Stimulated activated CD8-positive, alpha-beta memory T cell treated with anti-CD3 and anti-CD28 coated beads, Interleukin-12 subunit alpha, Interleukin-12 subunit beta, amount 100 ng/mL, for 24 hours (primary cell): ENCODE measurements at regions not wholly inside any gene's neighbourhood (a gene's known extent, or its start where the extent isn't known, plus 50 kb on each side); places are given as distances from the start of the nearest gene placed in this dataset.
"Not testable (repeated sequence)": the region's sequence is repeated elsewhere in the genome, so short reads cannot be mapped to it uniquely, and the experiment has no call there.

Experiments used
- DNase-seq: peaks from one replicate; pipeline ENCODE4 v3.0.0-alpha.2; 2020; ENCODE audit errors: extremely low read depth

DNA sequence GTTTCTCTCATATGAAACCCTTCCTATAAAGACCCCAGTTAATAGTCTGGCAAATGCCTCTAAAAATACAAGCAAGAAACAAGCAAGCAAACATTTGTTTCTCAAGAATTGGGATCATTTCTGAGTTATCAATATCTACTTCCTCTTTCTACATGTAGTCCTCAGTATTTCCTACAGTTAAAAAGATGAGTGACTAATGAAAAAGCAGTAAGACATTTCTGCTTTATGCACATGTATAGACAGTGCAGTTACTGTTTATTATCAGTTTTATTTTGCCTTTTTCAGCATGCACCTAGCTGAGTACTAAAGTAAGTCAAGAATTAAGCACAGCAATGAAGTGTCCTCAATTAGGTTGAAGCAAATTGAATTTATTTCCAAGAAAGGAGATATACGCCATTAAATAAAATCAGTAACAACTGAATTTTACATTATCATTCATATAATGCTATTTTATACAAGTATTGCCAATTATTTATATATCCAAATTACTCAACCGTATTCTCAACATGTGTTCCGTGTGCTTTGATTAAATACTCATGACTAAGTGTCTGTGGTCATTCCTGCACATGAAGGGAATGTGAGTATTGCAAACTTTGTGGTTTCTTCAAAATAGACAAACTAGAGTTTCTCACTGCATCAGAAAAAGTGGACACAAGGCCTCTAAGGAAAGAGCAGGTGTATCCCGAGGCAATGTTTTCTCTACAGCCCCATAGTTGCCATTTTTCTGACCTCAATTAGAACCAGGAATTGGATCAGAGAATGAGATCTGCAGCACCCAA is 159.3 kb upstream of the MARCKS start:
- DNase-seq: no peak

DNA sequence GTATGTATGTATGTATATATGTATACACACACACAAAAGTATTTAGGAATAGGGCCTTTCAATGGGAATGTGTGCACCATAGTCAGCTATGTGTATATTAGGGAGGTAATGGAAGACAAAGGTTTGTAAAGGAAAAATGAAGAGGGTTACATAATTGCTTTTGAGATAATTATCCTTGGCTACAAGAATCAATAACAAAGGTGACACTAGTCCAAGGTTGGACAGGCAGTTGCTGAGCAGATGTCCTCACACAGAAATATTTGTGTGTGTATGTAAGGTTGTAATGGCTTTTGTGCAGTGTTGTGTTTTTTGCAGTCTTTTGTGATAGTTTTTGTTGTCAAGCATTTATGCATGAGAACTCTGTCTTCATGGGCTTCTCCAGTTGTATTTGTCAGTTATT is 157.9 kb upstream of the MARCKS start:
- DNase-seq: no peak

DNA sequence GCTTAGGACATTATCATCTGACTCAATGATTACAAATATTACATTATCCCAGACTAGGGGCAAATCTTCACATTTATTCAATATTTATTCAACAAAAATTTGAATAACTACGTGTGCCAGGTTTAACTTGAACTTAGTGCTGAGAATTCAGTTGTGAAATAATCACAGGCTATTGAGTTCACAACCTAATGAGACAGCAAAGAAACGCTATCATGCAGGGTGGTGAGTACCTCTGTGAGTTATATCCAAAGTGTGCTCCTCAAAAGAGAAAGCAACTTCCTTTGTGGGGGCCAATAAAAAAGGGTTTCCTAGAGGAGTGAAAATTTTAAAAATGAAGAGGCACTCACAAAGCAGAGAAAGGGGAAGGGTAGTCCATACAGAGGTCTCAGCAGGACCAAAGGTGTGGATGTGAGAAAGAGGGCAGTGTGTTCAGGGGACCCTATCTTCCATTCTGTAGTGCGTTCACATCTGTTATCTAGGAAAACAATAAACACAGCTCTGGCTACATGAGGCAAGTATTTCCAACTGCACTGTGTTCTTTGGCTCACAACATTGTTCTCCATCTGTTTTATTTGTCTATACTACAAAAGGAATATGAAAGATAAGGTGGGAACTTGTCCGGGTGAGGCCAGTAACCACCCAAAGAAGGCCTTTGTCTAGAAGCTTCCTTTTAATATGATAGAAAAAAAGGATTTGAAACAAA is 155.4 kb upstream of the MARCKS start:
- no peak for DNase-seq

DNA sequence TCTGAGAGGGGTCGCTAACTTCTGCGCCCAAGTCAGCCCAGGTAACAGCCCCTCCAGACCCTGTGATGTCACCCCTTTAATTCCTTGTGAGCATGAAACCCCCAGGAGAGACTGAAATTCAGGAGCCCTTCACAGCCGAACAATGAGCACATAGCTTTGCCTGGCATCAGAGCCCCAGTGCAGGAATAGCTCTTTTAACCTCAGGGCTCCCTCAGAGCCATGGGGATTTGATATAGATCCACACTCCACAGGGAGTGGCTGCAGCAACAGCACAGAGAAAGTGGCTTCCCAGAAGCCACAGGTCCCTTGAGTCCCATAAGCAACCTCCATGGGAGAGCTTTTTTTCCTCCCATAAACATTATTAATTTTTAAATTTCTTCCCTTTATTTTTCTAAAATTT is 150.0 kb upstream of the MARCKS start:
- no peak for DNase-seq

DNA sequence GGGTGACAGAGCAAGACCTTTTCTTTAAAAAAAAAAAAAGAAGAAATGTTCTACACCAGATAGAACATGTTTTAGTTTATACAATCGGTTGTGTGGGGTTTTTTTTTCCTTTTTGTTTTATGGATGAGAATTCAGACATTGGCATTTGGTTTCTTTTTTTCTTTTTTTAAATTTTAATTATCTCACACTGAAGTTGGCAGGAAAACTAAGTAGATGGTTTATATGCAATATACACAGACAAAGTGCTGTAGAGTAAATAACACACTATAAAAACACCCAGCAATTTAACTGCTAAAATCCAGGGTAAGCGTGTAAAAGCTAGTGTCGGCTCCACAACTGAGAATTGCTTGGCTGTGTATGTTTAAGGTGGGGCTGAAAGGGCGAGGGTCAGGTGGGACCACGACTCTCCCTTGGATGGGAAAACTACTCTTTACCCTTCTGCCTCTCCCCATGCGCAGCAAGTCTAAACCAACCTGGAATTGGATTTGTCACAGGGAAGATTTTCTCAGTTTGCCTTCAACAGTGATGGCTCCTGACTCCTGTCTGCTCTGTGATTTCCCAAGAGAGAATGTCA is 147.1 kb upstream of the MARCKS start:
- no peak for DNase-seq

DNA sequence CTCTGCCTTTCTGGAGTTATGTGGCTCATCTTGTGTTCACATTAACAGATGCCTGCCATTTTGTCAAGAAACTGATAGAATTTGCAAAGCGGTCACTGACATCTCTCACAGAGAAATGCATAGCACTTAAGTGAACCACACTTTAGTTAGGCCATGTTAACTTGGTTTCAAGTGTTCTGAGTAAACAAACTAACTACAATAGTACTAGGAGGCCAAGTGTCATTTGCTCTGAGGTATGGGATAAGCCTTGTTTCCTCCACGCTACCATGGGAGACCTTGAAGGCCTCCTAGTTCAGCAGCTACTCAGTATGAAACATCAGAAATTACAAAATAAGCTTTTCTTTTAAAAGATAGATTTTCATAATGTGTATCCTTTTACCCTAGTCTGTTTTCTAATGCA is 143.5 kb upstream of the MARCKS start:
- DNase-seq: no peak

DNA sequence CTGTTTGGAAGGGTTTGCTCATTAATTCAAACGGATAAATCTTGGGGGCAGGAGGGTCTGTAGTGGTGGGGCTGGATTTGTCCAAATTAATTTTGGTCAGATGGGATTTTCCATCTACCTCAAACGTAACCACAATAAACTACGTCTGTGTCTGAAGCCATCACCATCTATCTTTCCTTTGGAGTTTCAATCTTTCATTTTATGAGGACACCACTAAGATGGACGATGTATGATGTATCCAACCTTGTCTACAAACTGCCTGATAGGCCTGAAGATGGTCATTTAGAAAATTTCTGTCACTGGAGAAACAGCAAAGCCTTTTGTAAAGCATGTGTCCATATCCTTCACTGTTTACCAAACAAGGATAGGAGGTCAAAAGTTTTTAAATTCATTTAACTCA is 138.6 kb upstream of the MARCKS start:
- DNase-seq: no peak

DNA sequence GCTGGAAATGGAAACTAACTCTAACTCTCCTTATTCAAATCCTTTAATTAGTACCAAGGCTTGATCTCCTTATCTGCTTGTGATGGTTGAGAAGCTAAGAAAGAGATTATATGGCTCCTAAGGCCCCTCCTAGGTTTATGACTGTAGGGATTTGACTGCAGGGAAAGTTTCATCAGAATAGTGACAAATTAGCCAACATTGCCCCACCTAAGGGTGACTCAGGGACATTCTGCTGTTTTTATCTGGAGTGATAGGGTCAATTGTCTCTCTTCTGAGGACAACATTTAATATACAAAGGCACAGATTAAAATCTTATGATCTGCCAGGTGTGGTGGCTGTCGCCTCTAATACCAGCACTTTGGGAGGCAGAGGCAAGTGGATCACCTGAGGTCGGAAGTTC is 138.1 kb upstream of the MARCKS start:
- no peak for DNase-seq

DNA sequence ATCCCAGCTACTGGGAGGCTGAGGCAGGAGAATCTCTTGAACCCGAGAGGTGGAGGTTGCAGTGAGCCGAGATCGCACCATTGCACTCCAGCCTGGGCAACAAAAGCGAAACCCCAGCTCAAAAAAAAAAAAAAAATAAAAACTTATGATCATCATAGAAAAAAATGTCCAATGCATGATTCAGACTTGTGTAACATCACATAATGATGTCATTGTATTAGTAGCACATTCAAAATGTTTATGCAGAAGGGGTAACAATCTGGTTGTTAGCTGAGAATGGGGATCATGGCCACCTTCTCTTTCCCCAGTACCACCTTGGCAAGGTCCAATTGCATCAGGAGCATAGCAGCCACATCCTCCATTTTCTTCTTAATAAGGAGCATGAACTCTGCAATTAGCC is 137.6 kb upstream of the MARCKS start:
- DNase-seq: no peak

DNA sequence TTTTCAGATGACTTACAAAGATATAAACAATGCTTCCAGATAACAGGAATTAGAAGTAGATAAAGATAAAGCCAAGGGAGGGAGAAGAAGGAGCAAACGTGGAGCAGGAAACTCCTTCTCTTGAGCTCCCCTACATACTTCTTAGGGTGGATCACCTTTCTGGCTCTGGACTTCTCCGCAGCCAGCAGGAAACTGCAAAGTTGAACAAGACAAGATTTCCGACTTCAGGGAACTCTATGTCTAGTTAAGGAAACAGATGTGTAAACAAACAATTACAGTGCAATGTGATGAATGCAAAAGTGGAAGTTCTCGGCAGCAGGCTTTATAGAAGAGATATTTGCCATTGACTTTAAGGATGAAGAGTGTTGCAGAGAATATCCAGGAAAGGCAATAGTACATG is 134.0 kb upstream of the MARCKS start:
- no peak for DNase-seq

DNA sequence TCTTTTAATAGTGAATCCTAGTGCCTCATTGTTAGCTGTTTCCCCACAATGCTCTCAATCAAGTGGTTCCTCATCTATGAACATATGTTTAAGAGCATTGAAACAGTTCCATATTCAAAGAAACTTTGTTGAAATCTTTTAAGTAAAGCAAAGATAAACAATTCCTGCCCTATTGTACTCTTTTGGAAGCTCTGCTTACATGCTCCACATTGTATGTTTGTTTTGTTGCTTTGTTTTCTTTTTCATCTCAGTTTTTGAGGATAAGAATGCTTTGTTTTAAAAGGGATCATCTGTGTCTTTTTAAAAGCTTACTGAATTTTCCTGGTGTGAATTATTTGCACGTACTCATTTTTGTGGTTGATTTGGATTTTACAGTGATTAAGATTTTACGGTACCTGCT is 132.2 kb upstream of the MARCKS start:
- not testable (repeated sequence) for DNase-seq

DNA sequence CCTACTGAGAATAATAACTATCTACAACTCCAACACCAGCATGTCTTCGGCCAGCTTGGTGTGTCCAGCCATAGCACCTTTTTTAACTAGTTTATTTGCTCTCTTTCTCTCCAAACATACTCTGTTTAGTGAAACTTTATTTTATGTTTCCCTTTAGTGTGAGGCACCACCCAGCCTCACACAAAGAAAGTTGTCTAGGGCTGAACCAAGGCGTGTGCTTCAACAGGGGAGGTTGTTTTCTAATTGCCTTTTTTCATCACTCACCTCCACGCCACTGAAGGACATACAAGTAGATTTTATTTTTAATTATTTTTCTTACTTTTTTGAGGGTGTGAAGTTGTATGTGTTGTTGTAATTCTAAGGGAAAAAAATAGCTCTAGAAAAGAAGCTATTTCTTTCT is 125.6 kb upstream of the MARCKS start:
- DNase-seq: no peak

DNA sequence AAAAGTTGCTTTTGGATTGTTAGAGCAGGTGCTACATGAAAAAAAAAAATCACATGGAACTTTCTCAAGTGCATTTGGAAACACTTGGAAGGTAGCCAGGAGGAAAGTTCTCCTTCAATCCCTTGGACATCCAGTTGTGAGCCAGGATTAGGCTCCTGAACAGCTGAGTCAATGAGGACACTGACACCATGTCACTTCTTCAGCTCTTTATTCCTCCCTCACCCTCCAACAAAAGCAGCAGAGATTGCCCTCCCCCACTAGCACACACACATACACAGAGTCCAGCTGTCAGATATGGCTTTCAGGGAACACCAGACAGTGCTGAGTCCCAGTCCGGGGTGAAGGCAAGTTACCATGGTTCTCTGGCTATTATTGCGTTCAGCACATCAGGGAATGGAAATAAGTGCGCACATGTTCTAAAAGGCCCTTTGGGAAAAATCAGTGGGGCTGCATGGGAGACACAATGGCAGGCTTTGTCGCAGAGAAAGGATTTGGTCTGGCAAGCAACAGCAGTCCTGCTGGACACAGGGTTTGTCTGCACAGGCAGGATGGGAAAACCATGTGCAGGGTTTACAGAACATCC is 124.7 kb upstream of the MARCKS start:
- DNase-seq: no peak

DNA sequence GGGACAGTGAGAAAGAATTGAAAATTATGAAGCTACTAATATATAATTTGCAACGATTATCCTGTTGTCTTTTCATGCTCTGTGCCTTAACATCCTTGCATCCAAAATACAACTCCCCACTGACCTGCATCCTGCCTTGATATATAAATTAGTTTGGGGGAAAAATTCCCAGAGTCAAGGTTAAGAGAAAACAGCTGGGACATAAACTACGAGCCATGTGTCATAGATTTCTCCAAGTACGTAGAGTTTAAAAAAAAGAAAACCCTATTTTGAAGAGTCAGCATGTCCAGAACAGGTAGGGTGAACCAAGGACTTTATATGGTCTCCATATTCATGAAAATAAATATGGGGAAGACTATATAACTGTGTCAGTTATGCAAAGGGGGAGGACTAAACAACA is 123.8 kb upstream of the MARCKS start:
- no peak for DNase-seq

DNA sequence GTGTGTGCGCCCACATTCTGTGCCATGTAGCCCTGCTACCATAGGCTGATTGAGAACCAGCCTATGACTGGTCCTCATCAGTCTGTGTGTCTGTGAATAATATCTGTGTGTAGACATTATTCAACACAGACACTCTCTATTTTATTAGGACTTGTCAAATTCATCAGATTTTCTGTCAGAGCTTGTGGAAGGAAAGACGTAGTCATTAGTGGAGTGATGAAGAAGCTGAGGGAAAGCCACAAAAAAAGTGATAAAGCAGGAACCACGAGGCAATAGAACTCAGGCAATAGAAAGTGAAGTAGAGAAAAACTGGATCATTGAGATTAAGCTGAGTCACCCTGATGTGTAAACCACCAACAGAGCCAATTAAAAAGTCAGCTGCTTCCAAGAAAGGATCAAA is 122.2 kb upstream of the MARCKS start:
- DNase-seq: no peak

DNA sequence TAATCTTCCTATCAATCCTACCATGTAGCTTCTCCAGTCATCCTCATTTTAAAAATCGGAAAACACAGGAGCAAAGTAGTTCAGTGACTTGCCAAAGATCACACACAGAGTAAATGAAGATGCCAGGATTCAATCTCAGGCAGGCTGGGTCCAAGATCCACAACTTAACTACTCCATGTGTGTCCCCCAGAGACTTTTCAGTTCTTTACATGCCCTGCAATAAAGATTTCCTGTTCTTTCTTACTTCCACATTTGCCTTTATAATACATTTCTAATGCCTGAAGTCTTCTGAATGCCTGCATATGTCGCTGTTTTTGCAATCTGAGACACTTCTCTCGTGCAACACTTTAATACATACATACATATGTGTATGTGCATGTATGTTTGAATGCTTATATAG is 121.7 kb upstream of the MARCKS start:
- DNase-seq: no peak

DNA sequence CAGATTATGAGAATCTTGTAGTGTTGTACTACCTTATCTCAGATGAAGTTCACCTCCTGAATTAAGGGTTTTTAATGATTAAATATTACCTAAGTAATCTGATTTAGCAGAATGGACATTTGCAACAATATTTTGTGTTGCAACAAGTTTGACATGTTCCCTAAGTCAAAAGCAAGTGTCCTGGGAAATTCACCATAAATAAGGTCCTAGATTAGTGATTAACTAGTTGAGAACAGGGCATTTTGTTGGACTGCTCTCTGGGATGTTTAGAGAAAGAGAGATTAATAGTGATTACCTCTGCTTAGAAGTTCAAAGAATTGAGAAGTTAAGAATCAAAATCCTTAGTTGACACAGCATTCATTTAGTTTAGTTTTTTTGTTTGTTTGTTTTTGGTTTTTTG is 120.2 kb upstream of the MARCKS start:
- DNase-seq: no peak

DNA sequence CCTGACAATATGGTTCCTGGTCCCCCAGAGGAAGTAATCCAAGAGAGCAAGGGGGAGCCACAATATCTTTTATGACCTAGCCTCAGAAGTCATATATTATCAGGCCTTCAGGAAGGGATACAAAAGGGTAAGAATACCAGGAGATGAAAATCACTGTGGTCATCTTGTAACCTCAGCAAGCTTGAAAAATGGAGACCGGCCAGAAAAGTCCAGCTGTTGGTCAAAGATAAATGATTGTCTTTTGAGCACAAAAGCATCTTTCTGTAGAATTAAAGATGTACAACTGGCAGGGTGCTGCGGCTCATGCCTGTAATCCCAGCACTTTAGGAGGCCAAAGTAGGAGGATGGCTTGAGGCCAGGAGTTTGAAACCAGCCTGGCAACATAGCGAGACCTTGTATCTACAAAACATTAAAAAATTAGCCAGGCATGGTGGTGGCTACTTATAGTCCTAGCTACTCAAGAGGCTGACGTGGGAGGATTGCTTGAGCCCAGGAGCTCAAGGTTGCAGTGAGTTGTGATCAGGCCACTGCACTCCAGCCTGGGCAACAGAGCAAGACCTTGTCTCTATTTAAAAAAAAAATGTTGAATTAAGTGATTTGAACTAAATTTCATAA is 118.0 kb upstream of the MARCKS start:
- DNase-seq: no peak

DNA sequence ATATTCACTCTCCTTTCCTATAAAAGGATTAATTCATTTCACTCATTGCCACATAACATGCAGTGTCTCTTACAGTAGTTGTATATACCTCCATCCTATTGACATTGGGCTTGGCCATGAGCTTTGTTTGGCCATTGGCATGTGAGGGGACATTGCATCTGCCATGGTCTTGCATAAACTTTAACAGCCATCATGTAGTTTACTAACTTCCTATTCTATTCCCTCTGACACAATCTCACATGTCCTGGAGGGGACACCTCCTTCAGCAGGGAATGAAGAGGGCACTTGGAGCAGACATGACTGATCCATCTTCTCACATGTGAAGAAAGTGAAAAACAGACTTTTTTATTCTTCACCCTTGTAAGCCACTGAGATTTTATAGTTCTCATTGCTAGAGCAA is 115.5 kb upstream of the MARCKS start:
- no peak for DNase-seq

DNA sequence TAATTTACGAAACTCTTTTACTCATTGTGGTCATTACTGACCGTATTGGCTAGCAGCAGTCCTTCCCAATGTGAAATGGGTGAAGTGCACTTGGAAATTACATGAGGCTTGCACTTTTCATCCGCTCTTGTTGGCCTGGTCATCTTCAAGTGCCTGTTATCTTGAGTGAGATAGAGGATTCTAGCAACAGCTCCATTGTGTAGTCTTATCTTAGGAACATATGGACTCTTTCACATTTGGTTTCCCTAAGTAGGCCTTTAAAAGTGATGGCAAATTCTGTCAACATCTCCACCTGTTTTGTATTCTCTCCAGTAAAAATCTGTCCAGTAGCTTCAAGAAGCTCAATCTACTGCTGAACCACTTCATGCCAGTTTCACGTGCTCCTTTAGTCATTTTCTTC is 114.8 kb upstream of the MARCKS start:
- DNase-seq: no peak

DNA sequence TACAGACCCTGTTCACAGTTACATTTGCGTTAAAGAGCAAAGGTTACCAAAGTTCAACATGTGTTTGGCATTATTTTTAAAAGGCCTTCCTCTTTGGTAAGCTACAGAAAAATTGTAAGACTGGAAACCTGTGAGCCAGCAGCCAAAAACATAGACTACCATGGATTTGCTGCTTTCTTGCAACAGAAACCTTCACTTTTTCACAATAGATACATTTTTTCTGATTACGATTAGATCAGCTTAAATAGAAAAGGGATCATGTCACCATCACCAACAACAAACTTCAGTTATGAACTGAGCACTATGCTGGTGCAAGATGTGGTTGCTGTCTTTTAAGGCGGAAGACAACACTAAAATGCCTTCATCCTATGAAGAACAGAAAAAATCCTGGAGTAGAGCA is 112.3 kb upstream of the MARCKS start:
- DNase-seq: no peak

DNA sequence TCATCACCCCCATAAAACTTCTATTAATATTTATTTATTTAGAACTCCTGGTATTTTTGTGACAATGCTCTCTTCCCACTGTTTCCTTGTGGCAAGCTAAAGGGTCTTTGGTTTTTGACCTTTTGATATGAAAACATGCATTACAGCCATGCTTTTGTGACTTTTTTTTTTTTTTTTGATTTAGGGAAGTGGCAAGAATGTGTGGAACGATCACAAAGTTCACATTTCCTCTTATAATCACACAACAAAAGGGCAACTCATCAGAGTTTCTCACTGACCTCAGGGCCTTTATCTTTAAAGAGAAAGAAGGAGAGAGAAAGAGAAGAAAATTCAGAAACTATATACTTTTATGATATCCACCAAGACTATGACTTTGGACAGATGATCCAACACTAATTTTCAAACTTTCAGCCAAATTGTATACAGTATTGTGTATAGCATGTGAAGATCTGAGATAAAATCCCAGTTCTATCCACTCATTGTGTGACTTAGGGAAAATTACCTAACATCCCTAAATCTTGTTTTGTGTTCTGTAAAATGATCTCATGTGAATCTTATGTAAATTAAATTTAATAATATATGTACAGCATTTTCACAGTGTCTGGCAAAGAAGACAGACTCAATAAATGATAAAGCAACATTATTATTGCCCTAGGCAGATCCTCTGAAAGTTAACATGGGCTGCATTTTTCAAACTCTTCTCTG is 106.8 kb upstream of the MARCKS start:
- DNase-seq: no peak
